KMS-11 (cell line): ENCODE measurements at regions not wholly inside any gene's neighbourhood (a gene's known extent, or its start where the extent isn't known, plus 50 kb on each side); places are given as distances from the start of the nearest gene placed in this dataset.

Source experiments
- H2AFZ ChIP-seq: fragments of 200-600 bp; sonication (generic); 2 replicates; pipeline ENCODE4 v1.6.1; 2016; ENCODE audit warnings: antibody characterized with exemption, mixed run types, low read depth
- H3K27ac ChIP-seq: fragments of 200-600 bp; sonication (generic); 2 replicates; pipeline ENCODE4 v1.6.1; 2016; ENCODE audit warnings: mild to moderate bottlenecking, mixed run types
- H3K27me3 ChIP-seq: fragments of 200-600 bp; sonication (generic); 2 replicates; pipeline ENCODE4 v1.6.1; 2017; ENCODE audit warnings: mild to moderate bottlenecking, low read depth, mixed run types, moderate library complexity; ENCODE audit not compliant: insufficient read depth
- H3K36me3 ChIP-seq: fragments of 200-600 bp; sonication (generic); 2 replicates; pipeline ENCODE4 v1.6.1; 2017; ENCODE audit warnings: mild to moderate bottlenecking, mixed run types; ENCODE audit not compliant: insufficient read depth
- H3K4me1 ChIP-seq: fragments of 200-600 bp; sonication (generic); 2 replicates; pipeline ENCODE4 v1.6.1; 2016; ENCODE audit warnings: mild to moderate bottlenecking, low read depth, mixed run types; ENCODE audit not compliant: poor library complexity, severe bottlenecking
- H3K4me2 ChIP-seq: fragments of 200-600 bp; sonication (generic); 2 replicates; pipeline ENCODE4 v1.7.0; 2016; ENCODE audit warnings: mild to moderate bottlenecking, mixed run types
- H3K4me3 ChIP-seq: fragments of 200-600 bp; sonication (generic); IDR thresholded peaks from 2 replicates; pipeline ENCODE4 v1.6.1; 2017; ENCODE audit warnings: low read depth, low read length, mixed read lengths; ENCODE audit not compliant: insufficient read depth
- H3K79me2 ChIP-seq: fragments of 200-600 bp; sonication (generic); 2 replicates; pipeline ENCODE4 v1.6.1; 2016; ENCODE audit warnings: low read depth, mixed run types; ENCODE audit not compliant: insufficient read depth
- H3K9ac ChIP-seq: fragments of 200-600 bp; sonication (generic); 2 replicates; pipeline ENCODE4 v1.6.1; 2016; ENCODE audit warnings: mild to moderate bottlenecking, mixed run types
- H4K20me1 ChIP-seq: fragments of 200-600 bp; sonication (generic); 2 replicates; pipeline ENCODE4 v1.6.1; 2016; ENCODE audit warnings: mild to moderate bottlenecking, mixed run types; ENCODE audit not compliant: insufficient read depth
- CTCF ChIP-seq: fragments of 200-600 bp; sonication (generic); conservative IDR thresholded peaks from 2 replicates; pipeline ENCODE4 v1.6.1; 2017; ENCODE audit warnings: low read depth, mild to moderate bottlenecking, antibody characterized with exemption, low read length, moderate library complexity, mixed read lengths

- Histone ChIP-seq H3K4me3 (no peak overlapping the region), H3K36me3 (no peaks in the 10 kb centered on the region), H2AFZ (no peak overlapping the region)
These were observed 1209.8 kb upstream of the ACO1 start for GRCh38 chr9:31174681-31175080.

GRCh38 chr9:31183866-31184265 lies 1200.6 kb upstream of the ACO1 start:
- Histone ChIP-seq H3K4me3 (no peak overlapping the region), H3K27me3 (no peaks in the 10 kb centered on the region), H3K9ac (no peak overlapping the region), H3K4me1 (no peaks in the 10 kb centered on the region), H3K36me3 (no peaks in the 10 kb centered on the region), H3K79me2 (no peaks in the 10 kb centered on the region), H4K20me1 (no peaks in the 10 kb centered on the region), H3K4me2 (no peak overlapping the region), H2AFZ (no peak overlapping the region), H3K27ac (no peak overlapping the region)
- TF ChIP-seq CTCF: no peak

More at GRCh38 chr9:31174681-31175080, 1209.8 kb upstream of the ACO1 start:
- Histone ChIP-seq H3K79me2 (no peaks in the 10 kb centered on the region), H3K27me3 (no peaks in the 10 kb centered on the region), H3K27ac (no peak overlapping the region), H3K4me2 (no peak overlapping the region), H3K4me1 (no peaks in the 10 kb centered on the region), H3K9ac (no peak overlapping the region), H4K20me1 (no peaks in the 10 kb centered on the region)
- TF ChIP-seq CTCF: no peak

- no peak overlapping the region for H3K4me2 ChIP-seq
- no peaks in the 10 kb centered on the region for H3K4me1 ChIP-seq
- H3K27me3 ChIP-seq: no peaks in the 10 kb centered on the region
- H3K36me3 ChIP-seq: no peaks in the 10 kb centered on the region
- H2AFZ ChIP-seq: no peak overlapping the region
- no peak overlapping the region for H3K4me3 ChIP-seq
- no peaks in the 10 kb centered on the region for H4K20me1 ChIP-seq
- no peak overlapping the region for H3K9ac ChIP-seq
- H3K79me2 ChIP-seq: no peaks in the 10 kb centered on the region
- TF ChIP-seq CTCF: no peak
- H3K27ac ChIP-seq: no peak overlapping the region
These were observed 1198.6 kb upstream of the ACO1 start for GRCh38 chr9:31185831-31186230.

GRCh38 chr9:31188496-31188895 lies 1195.9 kb upstream of the ACO1 start:
- Histone ChIP-seq H3K27ac (no peak overlapping the region), H4K20me1 (no peaks in the 10 kb centered on the region), H3K4me2 (no peak overlapping the region), H3K4me1 (no peaks in the 10 kb centered on the region), H3K79me2 (no peaks in the 10 kb centered on the region), H3K4me3 (no peak overlapping the region), H3K27me3 (no peaks in the 10 kb centered on the region), H3K9ac (no peak overlapping the region), H3K36me3 (no peaks in the 10 kb centered on the region), H2AFZ (no peak overlapping the region)
- TF ChIP-seq CTCF: no peak
